HG03139 (cell line): ENCODE measurements at regions not wholly inside any gene's neighbourhood (a gene's known extent, or its start where the extent isn't known, plus 50 kb on each side); places are given as distances from the start of the nearest gene placed in this dataset.

Source experiments
- ATAC-seq: cut with Tn5 transposase; IDR thresholded peaks from one replicate; pipeline ENCODE4 v1.9.1; 2021; ENCODE audit not compliant: unreplicated experiment

DNA sequence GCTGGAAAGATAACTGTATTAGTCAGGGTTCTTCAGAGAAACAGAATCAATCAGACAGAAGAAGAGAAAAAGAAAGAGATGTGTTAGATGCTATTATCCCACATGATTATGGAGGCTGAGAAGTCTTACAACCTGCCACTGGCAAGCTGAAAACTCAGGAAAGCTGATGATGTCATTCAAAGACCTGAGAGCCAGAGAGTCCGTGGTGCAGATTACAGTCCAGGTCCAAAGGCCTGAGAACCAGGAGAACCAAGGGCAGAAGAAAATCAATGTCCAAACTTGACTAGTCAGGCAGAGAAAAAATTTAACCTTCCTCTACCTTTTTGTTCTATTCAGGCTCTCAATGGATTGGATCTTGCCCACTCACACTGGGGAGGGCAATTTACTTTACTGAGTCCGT is 172.5 kb downstream of the QDPR start:
- no peak for ATAC-seq

DNA sequence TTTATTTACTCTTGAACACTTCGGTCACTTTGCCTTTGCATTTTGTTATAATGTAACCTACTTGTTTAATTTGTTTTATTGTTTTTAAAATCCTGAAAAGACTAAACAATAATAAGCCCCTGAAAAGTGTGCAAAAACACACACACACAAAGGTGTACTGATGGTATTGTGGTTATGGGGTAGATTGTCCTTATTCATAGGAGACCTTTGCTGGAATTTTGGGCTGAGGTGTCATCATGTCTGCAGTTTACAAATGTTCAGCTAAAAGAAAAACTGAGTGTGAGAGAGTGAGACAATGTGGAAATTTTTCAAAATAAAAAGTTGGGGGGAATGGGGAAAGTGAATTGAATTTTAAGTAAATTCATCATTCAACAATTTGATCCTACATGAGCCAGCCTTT is 174.9 kb downstream of the QDPR start:
- no peak for ATAC-seq

DNA sequence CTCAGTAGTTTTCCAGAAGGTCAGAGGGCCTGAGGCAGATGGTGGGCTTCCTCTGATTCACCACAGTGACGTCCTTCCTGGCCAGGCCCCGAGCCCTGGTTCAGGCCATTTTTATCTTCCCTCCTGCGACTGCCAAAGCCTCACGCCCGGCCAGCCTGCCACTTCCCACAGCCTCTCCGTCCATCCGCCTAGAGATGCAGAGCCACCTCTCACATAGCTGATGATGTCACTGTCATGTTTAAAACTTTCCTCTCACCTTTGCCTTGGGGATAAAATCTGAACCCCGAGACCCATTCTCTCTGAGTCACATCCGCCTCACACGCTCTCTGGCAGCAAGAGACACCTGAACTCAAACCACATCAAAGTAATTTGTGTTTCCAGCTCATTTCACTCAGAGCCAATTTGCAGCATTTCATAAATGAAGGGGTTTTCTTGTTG is 175.3 kb downstream of the QDPR start:
- ATAC-seq: peak; percentile 76

DNA sequence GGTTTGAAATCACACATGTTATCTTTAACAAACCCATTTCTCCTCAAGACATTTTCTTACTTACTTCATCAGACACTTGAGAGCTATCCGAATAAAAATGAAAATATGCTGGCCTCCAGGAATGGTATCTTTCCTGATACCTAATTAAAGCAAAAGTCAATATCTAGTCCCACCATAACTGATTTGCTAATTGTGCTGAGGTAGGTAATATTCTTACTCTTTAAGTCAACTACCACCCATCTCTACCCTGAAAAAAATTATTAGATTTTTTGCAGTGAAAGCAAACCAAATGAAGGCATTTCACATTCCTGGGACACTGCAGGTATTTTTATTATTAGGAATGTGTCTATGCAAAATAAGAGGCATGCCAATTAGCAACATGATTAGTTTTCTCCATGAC is 175.8 kb downstream of the QDPR start:
- ATAC-seq: no peak

DNA sequence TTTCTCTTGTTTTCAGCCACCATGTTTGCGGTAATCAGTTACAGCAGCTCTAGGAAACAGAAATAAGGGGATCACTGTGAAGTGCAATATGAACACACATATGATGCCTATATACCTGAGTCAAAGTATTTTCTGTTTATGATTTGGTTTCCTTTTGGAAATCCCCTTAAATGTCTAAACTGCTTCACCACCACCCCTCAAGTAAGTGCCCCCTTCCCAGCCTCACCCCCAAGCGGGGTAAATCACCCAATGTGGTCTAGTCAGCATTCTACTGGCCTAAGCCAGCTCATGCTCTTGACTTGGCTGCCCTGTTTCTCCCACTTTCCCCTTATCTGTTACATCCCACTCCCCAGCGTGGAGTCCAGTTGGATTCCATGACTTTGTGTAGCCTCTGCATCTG is 176.5 kb downstream of the QDPR start:
- no peak for ATAC-seq

DNA sequence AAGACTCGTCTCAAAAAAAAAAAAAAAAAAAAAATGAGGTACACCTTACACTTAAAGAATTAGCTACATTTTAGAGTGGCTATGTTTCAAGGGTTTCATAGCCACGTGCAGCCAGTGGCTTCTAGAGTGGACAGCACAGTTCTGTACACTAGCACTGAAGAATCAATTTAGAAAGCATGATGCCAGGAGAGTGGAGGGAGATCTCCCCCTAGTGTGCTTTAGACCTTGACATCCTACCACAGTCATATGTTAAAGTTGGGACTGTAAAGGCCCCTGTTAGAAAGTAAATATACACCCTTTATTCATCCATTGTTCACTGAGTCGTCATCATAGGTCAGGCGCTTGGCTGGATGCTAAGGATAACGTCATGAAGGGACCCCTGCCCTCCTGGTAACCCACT is 179.4 kb downstream of the QDPR start:
- ATAC-seq: no peak

DNA sequence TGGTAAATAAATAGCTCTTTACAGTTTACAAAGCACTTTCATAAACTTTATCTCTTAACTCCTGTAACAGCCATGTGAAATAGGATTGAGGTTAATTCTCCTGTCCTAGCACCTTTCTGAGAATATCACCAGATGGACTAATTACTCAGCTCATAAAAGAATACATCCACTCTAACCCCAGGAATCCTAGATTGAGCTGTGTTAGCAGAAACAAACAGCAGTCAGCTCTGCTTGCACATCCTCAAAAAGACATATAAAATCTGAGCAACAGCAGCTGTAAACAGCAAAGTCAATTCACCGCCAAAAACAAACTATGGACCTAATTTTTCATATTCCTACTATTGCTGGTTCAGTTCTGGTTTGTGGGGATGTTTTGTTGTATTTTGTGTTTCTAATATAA is 182.8 kb downstream of the QDPR start:
- ATAC-seq: no peak

DNA sequence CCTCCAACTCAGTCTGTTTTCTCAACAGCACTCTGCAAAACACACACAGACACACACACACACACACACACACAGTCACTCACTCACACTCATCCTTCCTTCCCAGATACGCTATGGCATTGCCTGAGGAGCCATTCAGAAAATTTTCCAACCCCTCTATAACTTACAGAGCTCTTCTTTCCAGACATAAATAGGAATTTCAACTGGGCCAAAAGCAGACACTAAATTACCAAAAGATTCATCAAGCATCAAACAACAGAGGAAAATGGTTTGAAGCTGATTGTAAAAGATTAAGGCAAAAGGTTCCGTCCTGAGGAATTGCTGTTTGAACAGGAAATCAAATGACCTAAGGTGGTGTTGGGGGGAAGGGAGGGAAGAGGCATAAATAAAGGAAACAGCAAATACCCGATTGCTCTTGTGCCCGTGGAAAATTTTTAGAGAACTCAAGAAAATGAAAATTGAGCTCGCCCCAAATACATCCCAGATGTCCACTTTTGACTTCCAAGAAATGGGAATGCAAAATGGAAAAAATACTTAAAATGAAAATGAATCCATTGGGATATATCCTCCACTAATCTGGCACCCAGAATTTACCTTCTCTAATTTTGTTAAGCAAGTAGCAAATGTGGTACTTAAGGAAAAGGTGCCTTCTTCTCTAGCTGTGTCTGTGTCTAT is 183.6 kb downstream of the QDPR start:
- ATAC-seq: no peak

DNA sequence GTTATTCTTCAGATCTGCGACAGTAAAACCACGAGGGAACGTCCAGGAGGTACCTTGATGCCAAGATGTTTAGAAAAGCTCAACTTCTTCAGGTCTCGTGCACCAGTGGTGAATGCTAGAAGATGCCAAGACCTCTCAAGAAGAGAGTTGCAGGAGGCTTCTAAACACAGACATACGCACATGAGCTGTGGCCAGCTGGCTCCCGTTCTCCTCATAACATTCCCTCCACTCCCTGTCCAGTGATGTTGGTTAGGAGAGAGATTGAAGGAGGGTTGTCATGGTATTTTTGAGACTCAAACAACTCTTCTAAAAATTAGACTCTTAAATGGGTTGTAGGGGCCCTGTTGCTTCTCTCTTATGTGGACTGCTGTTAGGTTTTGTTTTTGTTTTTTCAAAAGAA is 184.3 kb downstream of the QDPR start:
- ATAC-seq: no peak

DNA sequence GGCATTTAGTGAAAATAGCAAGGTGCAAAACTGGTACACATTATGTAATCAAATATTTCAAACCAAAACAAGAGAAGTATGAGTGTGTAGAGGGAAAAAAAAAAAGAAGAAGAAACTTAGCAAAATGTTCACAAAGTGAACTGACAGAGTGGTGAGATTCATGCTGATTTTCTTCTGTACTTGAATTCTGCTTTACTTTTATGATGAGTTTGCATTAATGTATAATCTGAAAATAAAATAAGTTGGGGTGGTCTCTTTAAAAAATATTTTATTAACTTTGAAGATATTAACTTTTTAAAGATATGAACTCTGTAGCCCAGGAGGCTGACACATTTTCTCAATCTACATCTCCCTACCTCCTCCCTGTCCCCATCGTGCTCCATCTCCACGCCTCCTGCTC is 185.1 kb downstream of the QDPR start:
- no peak for ATAC-seq

DNA sequence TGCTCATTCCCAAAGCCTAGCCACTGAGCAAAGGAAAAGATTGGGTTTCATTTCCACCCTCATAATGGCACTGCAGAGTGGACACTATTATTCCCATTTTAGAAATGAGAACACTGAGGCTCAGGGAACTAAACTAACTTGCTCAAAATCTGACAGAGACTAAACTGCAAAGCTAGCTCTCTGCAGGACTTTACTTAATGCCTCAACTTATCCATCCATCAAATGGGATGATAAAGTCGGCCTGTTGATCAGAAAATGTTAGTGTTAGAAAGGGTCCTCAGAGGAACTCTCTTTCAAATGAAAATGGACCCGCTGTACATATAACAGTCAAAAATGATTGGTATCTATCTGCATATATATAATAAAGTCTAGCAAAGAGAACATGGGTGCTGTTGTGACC is 186.8 kb downstream of the QDPR start:
- ATAC-seq: no peak

DNA sequence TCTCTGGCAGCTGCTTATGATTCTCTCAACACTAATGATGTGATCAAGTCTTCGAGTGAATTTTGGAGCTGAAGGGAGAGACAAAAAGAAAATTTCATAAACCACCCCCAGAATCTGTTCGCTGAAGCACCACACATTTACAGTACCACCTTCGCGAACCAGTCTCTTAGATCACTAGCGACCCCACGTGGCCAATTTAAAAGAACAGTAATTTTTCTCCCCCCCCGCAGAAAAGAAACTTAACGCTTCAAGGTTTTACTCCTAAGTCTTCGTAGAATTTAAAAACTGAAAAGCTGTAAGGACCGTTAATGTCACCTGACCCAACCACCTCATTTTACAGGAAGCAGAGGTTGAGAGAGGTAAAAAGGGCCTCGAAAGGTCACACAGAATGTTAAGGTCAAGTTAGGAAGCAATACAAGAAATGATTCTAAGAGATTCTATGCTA is 187.5 kb downstream of the QDPR start:
- ATAC-seq: no peak

DNA sequence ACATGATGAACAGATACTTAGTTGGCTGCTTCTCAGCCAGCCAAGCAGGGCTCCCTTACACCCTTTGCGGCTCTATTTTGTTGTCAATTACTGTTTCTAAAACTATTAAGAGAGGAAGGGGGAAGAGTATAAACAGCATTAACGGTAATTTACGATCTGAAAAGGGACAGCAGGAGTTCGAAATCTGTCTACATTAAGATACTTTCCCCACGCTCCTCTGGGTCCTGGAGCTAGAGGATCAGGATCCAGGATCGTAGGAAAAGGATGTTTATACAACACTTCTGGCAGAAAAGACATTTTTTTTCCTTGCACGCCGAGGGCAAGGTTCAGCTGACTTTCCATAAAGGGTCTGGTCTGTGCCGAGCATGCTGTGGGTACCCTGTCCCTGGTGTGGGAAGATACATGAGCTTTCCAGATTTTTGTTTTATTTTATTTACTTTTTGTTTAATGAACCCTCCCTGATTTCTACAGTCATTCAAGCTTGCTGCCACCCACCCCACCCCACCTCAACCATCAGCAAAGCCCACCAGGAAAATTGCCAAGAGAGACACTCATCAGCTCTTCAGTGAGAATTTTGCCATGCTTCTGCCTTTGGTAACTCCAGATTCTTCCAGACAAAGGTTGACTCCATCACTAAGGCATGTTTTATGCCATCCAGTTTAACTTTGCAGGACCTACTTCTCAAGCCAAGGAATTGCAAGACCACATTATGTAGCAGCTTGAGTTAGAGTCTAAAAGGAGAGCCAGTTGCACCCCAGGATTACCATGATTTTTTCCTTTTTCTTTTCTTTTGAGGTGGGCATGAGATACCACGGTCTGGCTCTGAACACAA is 188.1 kb downstream of the QDPR start:
- ATAC-seq: no peak

DNA sequence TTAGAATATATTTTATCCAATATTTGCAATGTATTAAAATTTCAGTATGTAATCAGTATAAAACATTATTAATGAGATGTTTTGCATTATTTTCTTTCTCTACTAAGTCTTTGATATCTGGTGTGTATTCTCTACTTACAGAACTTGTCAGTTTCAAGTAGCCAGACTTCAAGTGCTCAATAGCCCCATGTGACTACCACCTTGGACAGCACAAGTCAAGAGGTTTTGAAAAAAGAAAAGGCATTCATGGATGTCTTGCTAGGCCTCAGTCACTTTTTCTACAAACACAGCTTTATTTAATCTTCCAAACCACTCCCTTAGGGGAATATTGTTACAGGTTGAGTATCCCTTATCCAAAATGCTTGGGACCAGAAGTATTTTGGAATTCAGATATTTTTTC is 189.4 kb downstream of the QDPR start:
- no peak for ATAC-seq

DNA sequence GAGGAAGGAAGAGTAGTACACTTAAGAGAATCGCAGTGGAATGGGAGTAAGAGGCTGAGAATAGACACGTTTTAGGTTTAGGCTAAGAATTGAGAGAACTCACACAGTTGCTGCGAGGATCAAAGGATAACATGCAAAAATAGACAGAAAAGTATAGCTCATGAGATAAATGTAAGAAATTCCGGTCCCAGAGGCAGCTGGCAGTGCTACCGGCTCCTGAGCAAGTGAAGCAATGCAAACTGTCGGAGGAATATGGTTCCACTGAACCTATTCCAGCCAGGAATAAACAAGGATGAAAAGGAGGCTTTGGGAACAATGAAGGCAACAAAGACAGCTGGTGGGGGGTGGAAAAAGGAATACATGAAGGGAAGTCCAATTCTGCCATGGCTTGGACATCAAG is 191.8 kb downstream of the QDPR start:
- ATAC-seq: no peak

DNA sequence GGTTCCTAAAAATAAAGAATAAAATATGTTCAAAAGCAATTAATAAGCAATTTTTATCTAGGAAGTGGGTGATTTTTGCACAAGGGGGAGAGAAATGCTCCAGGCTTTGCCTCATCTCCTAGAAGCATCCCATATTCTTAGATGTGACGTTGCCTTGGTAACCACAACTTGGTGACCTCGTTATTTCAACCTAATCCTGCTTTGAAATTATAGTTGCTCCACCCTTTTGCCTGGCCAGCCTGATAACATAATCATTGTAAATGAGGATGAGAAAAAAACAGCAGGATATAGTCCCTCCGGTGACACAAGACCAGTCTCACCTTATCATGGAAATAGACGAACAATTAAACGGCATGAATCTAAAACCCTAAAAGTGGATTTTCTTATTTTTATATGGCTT is 194.4 kb downstream of the QDPR start:
- ATAC-seq: no peak

DNA sequence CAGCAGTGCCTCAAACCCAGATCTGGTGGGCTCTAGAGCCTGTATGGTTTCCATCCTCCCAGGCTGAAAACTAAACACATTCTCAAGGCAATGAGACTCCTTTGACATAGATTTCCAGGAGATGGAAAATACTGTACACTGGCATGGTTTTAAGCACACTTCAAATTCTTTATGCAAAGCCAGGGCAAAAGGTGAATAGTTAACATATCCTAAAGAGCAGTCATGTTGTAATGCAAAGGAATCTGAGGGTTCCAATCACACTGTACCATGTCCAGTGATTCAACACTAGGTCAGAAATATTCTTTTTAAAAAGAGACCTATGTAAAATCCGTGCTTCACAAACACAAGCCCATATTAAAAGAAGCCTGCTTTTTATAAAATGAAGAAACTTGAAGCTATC is 195.3 kb downstream of the QDPR start:
- ATAC-seq: no peak

DNA sequence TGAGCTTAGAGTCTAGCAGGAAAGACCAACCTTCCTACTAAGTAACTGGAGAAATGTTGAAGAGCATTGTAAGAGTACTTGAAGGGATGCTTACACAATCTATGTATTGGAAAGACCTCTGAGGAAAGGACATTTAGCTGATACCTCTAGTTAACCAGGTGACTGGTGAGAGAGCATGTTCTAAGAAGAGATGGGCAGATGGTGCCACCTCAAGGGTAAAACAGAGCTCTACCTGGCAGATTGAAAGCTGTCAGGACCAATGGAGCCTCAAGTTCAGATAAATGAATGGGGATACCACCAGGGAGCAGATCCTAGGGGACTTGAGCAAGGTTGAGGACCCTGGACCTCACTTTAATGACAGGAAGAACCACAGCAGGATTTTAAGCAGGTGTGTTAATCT is 196.4 kb downstream of the QDPR start:
- ATAC-seq: no peak

DNA sequence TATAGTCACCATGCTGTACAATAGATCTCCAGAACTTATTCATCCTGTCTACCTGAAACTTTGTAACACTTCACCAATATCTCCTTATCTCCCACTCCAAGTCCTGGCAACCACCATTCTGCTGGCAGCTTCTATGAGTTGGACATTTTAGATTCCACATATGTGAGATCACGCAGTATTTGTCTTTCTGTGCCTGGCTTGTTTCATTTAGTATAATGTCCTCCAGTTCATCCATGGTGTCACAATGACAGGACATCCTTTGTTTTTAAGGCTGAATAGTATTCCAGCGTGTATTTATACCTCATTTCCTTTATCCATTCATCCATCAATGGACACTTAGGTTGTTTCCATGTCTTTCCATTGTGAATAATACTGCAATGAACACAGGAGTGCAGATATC is 198.7 kb downstream of the QDPR start:
- ATAC-seq: no peak

DNA sequence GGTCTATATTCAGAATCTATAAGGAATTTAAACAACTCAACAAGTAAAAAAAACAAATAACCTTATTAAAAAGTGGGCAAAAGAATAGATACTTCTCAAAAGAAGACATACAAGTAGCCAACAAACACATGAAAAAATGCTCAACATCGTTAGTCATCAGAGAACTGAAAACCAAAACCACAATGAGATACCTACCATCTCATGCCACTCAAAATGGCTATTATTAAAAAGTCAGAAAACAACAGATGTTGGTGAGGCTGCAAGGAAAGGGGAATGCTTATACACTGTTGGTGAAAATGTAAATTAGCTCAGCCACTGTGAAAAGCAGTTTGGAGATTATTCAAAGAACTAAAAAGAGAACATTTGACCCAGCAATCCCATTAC is 201.6 kb downstream of the QDPR start:
- peak; percentile 74 for ATAC-seq

DNA sequence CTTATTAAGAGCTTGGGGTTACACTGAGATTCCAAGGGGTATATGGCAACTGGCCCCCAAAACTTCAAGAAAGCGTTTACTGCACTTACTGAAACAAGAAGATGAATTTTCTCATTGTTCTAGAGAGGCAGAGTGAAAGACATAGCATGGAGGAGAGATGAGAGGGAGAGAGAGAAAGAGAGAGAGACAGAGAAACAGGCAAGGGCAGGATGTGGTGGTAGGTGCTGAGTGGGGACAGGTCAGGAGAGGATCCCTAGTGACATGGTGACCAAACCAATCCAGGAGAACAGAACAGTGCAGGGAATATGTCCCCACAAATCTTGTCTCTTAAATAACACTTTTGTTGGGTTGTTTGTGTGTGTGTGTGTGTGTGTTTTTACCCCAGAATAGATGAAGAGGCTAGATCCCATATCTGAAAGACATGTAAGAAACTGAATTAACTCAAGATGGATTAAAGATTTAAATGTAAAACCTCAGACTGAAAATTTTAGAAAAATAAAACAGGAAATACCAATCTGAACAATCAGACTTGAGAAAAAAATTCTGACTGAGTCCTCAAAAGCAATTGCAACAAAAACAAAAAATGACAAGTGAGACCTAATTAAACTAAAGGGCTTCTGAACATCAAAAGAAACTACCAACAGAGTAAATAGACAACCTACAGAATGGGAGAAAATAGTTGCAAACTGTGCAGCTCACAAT is 202.2 kb downstream of the QDPR start:
- ATAC-seq: no peak

DNA sequence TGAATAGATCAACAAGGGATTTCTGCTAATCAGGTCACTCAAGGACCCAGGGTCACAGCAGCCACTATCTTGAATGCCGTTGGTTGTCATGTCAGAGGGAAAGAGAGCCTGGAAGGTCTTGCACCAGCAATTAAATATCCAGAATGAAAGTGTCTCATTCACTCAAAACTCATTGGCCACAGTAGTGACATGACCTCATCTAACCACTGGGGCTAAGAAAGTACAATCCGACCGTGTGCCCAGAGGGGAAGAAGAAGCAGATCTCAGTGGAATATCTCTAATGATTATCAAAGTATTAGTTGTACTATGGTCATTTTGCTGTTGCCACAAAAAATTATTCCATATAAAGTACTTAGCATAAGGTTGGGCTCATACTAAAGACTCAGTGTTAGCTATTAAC is 210.0 kb downstream of the QDPR start:
- no peak for ATAC-seq
